Colonic mucosa (tissue), 4 donors: ENCODE measurements at regions not wholly inside any gene's neighbourhood (a gene's known extent, or its start where the extent isn't known, plus 50 kb on each side); places are given as distances from the start of the nearest gene placed in this dataset.

Experiments used
- DNase-seq: peaks from one replicate; pipeline ENCODE4 v3.0.0-alpha.2; 2020
- H3K27ac ChIP-seq: fragments of 200-600 bp; one replicate; pipeline ENCODE4 v1.8.0; 2021
- H3K27me3 ChIP-seq: fragments of 200-600 bp; one replicate; pipeline ENCODE4 v1.8.0; 2021
- H3K36me3 ChIP-seq: fragments of 200-600 bp; one replicate; pipeline ENCODE4 v1.8.0; 2021
- H3K4me1 ChIP-seq: fragments of 200-600 bp; one replicate; pipeline ENCODE4 v1.8.0; 2021; ENCODE audit warnings: mild to moderate bottlenecking
- H3K4me3 ChIP-seq: fragments of 200-600 bp; one replicate; pipeline ENCODE4 v1.8.0; 2021
- H3K9ac ChIP-seq, 2 donors: one replicate each; pipeline ENCODE4 v1.7.0; 2013; ENCODE audit warnings: control low read depth in 2 of 2, low read depth in 2 of 2, low read length in 2 of 2
- H3K9me3 ChIP-seq: fragments of 200-600 bp; one replicate; pipeline ENCODE4 v1.8.0; 2021
- CTCF ChIP-seq: fragments of 200-600 bp; IDR thresholded peaks from one replicate; pipeline ENCODE4 v1.8.0; 2022; ENCODE audit warnings: antibody characterized with exemption, mild to moderate bottlenecking
- intact Hi-C: fragments of 100-400 bp; cut with DNase I; formaldehyde crosslinking; loops from one replicate; pipeline ENCODE4 v1.14.1; 2022
- donor health status: healthy.
- donor health status: DM: no; HTN: no; CAD: no.
- donor health status: DM: no; HTN: no; CAD: no.

- no peak overlapping the region for H3K4me3 ChIP-seq
- no peaks in the 10 kb centered on the region for H3K36me3 ChIP-seq
- intact Hi-C loops, result no loop called here
- no peak overlapping the region for H3K9ac ChIP-seq
- H3K4me1 ChIP-seq, result no peaks in the 10 kb centered on the region
- no peaks in the 10 kb centered on the region for H3K9me3 ChIP-seq
- no peak for TF ChIP-seq CTCF
- no peaks in the 10 kb centered on the region for H3K27me3 ChIP-seq
- no peak for DNase-seq
- no peak overlapping the region for H3K27ac ChIP-seq
These were observed 1976.7 kb upstream of the ADGRL3 start for GRCh38 chr4:59223292-59223941.

- H3K27me3 ChIP-seq, result no peaks in the 10 kb centered on the region
- no peak overlapping the region for H3K9ac ChIP-seq
- intact Hi-C loops, result no loop called here
- H3K36me3 ChIP-seq, result no peaks in the 10 kb centered on the region
- no peaks in the 10 kb centered on the region for H3K4me1 ChIP-seq
- no peak for DNase-seq
- H3K4me3 ChIP-seq, result no peak overlapping the region
- H3K27ac ChIP-seq, result no peak overlapping the region
- TF ChIP-seq CTCF, result no peak
- H3K9me3 ChIP-seq, result no peaks in the 10 kb centered on the region
These were observed 1961.9 kb upstream of the ADGRL3 start for GRCh38 chr4:59238212-59238611.

GRCh38 chr4:59240011-59240410, 1960.1 kb upstream of the ADGRL3 start:
- Histone ChIP-seq H3K4me3 (no peak overlapping the region), H3K9ac (no peak overlapping the region), H3K36me3 (no peaks in the 10 kb centered on the region), H3K4me1 (no peaks in the 10 kb centered on the region), H3K9me3 (no peaks in the 10 kb centered on the region), H3K27ac (no peak overlapping the region), H3K27me3 (no peaks in the 10 kb centered on the region)
- intact Hi-C loops, result no loop called here
- no peak for DNase-seq
- no peak for TF ChIP-seq CTCF

- Histone ChIP-seq H3K27me3 (no peaks in the 10 kb centered on the region), H3K4me3 (no peak overlapping the region), H3K27ac (no peak overlapping the region), H3K9ac (no peak overlapping the region), H3K36me3 (no peaks in the 10 kb centered on the region), H3K4me1 (no peaks in the 10 kb centered on the region), H3K9me3 (no peaks in the 10 kb centered on the region)
- intact Hi-C loops, result no loop called here
- no peak for TF ChIP-seq CTCF
- DNase-seq, result no peak
These were observed 1957.1 kb upstream of the ADGRL3 start for GRCh38 chr4:59243038-59243437.

GRCh38 chr4:59247032-59247431, 1953.1 kb upstream of the ADGRL3 start:
- Histone ChIP-seq H3K36me3 (no peaks in the 10 kb centered on the region), H3K4me1 (no peaks in the 10 kb centered on the region), H3K9me3 (no peaks in the 10 kb centered on the region), H3K4me3 (no peak overlapping the region), H3K27ac (no peak overlapping the region), H3K9ac (no peak overlapping the region), H3K27me3 (no peaks in the 10 kb centered on the region)
- DNase-seq, result no peak
- TF ChIP-seq CTCF, result no peak
- intact Hi-C loops, result no loop called here
